Caco-2 (cell line): ENCODE measurements at regions not wholly inside any gene's neighbourhood (a gene's known extent, or its start where the extent isn't known, plus 50 kb on each side); places are given as distances from the start of the nearest gene placed in this dataset.
A peak's percentile ranks its signal among the peaks of the same experiment; 100 is the strongest.

Source experiments
- BruUV-seq: library from RNA; stranded (reverse); fragments of 400-500 nt; replicated peaks from 2 replicates; lab custom pipeline; 2021; lab: Mats Ljungman, UMichigan
- CTCF ChIA-PET: fragments of 300-600 bp; sonication (Branson Sonifier 250); formaldehyde crosslinking; loops from one replicate; lab custom pipeline; 2022; ENCODE audit warnings: antibody characterized with exemption; lab: Charles Lee
- POLR2A ChIA-PET: fragments of 300-600 bp; sonication (Branson Sonifier 250); formaldehyde crosslinking; loops from one replicate; lab custom pipeline; 2022; ENCODE audit warnings: antibody characterized with exemption; lab: Charles Lee
- DNase-seq, 2 experiments: peaks; one replicate each; pipeline versions ENCODE4 v3.0.0 to v3.0.0-alpha.2; 2020 to 2022
- H3K27me3 ChIP-seq: replicated peaks from 2 replicates; pipeline ENCODE4 v1.6.0; 2011; ENCODE audit warnings: low read length; ENCODE audit not compliant: control insufficient read depth, insufficient read depth
- H3K36me3 ChIP-seq: 2 replicates; pipeline ENCODE4 v1.5.1; 2011; ENCODE audit warnings: low read length; ENCODE audit not compliant: control insufficient read depth, insufficient read depth
- H3K4me1 ChIP-seq: fragments of 250-450 bp; sonication (Bioruptor Pico); 2 replicates; pipeline ENCODE4 v1.5.1; 2020; ENCODE audit warnings: mild to moderate bottlenecking
- H3K4me3 ChIP-seq: 2 replicates; pipeline ENCODE4 v1.5.1; 2011; ENCODE audit warnings: low read depth, mild to moderate bottlenecking, control low read depth, low read length
- H3K9me3 ChIP-seq: fragments of 250-450 bp; sonication (Bioruptor Pico); 2 replicates; pipeline ENCODE4 v1.5.1; 2020; ENCODE audit warnings: mild to moderate bottlenecking, moderate library complexity
- H3K27ac Mint-ChIP-seq: one replicate; pipeline ENCODE4 v1.8.0; 2022; ENCODE audit warnings: mixed read lengths; ENCODE audit not compliant: unreplicated experiment
- H3K27me3 Mint-ChIP-seq: one replicate; pipeline ENCODE4 v1.8.0; 2022; ENCODE audit warnings: mixed read lengths; ENCODE audit not compliant: insufficient read depth, unreplicated experiment
- H3K36me3 Mint-ChIP-seq: one replicate; pipeline ENCODE4 v1.8.0; 2022; ENCODE audit warnings: mild to moderate bottlenecking, mixed read lengths; ENCODE audit not compliant: insufficient read depth, unreplicated experiment
- H3K4me1 Mint-ChIP-seq: one replicate; pipeline ENCODE4 v1.8.0; 2022; ENCODE audit warnings: low read depth, mixed read lengths; ENCODE audit not compliant: unreplicated experiment
- H3K4me3 Mint-ChIP-seq: one replicate; pipeline ENCODE4 v1.8.0; 2022; ENCODE audit warnings: mild to moderate bottlenecking, moderate library complexity, mixed read lengths; ENCODE audit not compliant: unreplicated experiment
- H3K9me3 Mint-ChIP-seq: one replicate; pipeline ENCODE4 v1.8.0; 2022; ENCODE audit warnings: mixed read lengths; ENCODE audit not compliant: unreplicated experiment
- intact Hi-C: fragments of 100-400 bp; cut with micrococcal nuclease; formaldehyde crosslinking; loops from one replicate; pipeline ENCODE4 v1.10.0; 2022; ENCODE audit not compliant: unreplicated experiment
- TF ChIP-seq, protein P1 (sequence below), 2 experiments: fragments of 200-600 bp in 1 of 2; IDR thresholded peaks; 1 replicate in 1 of 2; 2 replicates in 1 of 2; pipeline versions ENCODE4 v1.5.1 to v1.8.0; 2011 to 2022; ENCODE audit warnings: antibody characterized with exemption in 1 of 2, control low read depth in 1 of 2, inconsistent platforms in 1 of 2, low read depth in 1 of 2, low read length in 1 of 2, mild to moderate bottlenecking in 1 of 2, moderate library complexity in 1 of 2; ENCODE audit not compliant: insufficient read depth in 1 of 2, severe bottlenecking in 1 of 2, unreplicated experiment in 1 of 2

DNA sequence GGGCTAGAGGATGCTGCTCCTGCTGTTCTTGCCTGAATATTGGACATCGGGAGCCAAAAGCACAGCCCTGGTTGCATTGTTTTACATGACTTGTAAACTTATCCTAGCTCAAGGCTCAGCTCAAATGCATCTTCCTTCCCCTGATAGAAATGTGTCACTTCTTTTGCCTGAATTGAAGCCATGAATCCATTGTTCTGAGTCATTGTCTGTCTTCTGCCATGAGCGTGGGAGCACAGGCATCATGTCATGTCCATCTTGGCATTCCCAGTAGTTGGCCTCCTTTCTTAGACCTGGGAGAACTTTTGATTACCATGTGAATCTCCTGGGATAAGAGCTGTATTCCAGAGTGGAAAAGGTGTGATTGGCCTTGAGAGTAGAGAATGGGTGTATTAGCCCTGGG is 54.1 kb upstream of the OPN4 start:
- Histone ChIP-seq H3K4me1 (peaks cover 11% of the 10 kb centered on the region), H3K36me3 (no peaks in the 10 kb centered on the region), H3K9me3 (no peaks in the 10 kb centered on the region), H3K4me3 (no peak overlapping the region), H3K27me3 (no peaks in the 10 kb centered on the region)
- Mint-ChIP-seq H3K4me1 (peaks cover 13% of the 10 kb centered on the region), H3K4me3 (no peak overlapping the region), H3K36me3 (no peaks in the 10 kb centered on the region), H3K27ac (no peak overlapping the region), H3K9me3 (no peaks in the 10 kb centered on the region), H3K27me3 (no peaks in the 10 kb centered on the region)
- no TSS peak for BruUV-seq
- TF ChIP-seq, protein P1, sequence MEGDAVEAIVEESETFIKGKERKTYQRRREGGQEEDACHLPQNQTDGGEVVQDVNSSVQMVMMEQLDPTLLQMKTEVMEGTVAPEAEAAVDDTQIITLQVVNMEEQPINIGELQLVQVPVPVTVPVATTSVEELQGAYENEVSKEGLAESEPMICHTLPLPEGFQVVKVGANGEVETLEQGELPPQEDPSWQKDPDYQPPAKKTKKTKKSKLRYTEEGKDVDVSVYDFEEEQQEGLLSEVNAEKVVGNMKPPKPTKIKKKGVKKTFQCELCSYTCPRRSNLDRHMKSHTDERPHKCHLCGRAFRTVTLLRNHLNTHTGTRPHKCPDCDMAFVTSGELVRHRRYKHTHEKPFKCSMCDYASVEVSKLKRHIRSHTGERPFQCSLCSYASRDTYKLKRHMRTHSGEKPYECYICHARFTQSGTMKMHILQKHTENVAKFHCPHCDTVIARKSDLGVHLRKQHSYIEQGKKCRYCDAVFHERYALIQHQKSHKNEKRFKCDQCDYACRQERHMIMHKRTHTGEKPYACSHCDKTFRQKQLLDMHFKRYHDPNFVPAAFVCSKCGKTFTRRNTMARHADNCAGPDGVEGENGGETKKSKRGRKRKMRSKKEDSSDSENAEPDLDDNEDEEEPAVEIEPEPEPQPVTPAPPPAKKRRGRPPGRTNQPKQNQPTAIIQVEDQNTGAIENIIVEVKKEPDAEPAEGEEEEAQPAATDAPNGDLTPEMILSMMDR (IDR thresholded peaks at IDR 0.05; ENCODE audit: insufficient read depth in 1 of 2, low read depth in 1 of 2, low read length in 1 of 2, severe bottlenecking in 1 of 2, unreplicated experiment in 1 of 2): no peak
- no peak for DNase-seq
- CTCF ChIA-PET: no interaction called here
- POLR2A ChIA-PET: no interaction called here
- intact Hi-C loops: no loop called here

DNA sequence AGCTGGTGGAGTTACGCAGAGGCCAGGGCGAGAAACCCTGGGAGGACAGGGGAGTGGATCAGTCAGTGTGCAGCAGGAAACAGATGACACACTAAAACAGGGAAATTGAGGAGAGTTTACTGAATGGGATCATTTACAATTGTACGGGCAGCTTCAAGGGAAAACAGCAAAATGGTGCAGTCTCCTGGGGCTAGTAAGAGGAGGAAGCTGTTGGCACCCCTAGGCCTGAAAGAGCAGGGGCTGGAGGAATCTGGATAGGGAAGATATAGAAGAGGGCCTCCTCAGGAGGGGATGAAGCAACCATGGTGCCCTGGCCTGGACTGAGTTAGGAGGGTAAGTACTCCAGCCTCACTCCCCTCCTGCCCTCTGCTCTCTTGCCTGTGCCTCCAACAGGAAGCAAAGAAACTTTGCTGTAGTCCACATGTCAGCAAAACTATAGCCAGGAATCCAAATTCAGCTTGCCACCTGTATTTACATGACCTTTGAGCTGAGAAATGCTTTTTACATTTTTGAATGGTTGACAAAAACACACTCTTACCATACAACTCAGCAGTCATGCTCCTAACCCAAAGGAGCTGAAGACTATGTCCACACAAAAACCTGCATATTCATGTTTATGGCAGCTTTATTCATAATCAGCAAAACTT is 52.3 kb upstream of the OPN4 start:
- Mint-ChIP-seq H3K4me1 (peaks cover 13% of the 10 kb centered on the region), H3K4me3 (no peak overlapping the region), H3K36me3 (no peaks in the 10 kb centered on the region), H3K9me3 (no peaks in the 10 kb centered on the region), H3K27me3 (no peaks in the 10 kb centered on the region), H3K27ac (no peak overlapping the region)
- Histone ChIP-seq H3K4me3 (no peak overlapping the region), H3K9me3 (no peaks in the 10 kb centered on the region), H3K27me3 (no peaks in the 10 kb centered on the region), H3K4me1 (peaks cover 11% of the 10 kb centered on the region), H3K36me3 (no peaks in the 10 kb centered on the region)
- peak in 1 of 2 experiments; percentile 26 for DNase-seq
- intact Hi-C loops: no loop called here
- POLR2A ChIA-PET: interaction anchor here (0.5 to 0.6 kb wide), 2 partner anchors 35 to 154 kb away, joined by 5 read pairs; no protein-coding TSS in a partner anchor
- TF ChIP-seq, protein P1 (IDR thresholded peaks at IDR 0.05; ENCODE audit: insufficient read depth in 1 of 2, low read depth in 1 of 2, low read length in 1 of 2, severe bottlenecking in 1 of 2, unreplicated experiment in 1 of 2): no peak
- no TSS peak for BruUV-seq
- CTCF ChIA-PET: interaction anchor here (1.1 kb wide), 2 partner anchors 16 to 202 kb away, joined by 3 read pairs; no protein-coding TSS in a partner anchor

DNA sequence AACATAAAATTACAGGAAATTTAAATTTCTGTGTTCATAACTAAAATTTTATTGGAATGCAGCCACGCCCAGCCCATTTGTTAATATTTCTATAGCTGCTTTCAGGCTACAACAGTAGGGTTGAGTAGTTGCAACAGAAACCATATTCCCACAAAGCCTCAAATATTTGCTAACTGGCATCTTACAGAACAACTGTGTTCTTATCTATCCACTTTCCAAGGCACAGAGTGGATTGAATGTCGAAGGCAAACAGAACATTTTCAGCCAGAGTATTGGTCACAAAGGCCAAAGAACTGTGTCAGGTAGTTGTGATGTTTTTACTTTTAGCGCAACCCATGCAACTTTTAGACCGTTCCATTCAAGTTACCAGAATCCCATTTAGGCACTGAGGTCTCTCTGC is 51.1 kb upstream of the OPN4 start:
- peak in 1 of 2 experiments; percentile 31 for DNase-seq
- intact Hi-C loops: no loop called here
- peaks cover 11% of the 10 kb centered on the region for H3K4me1 ChIP-seq
- POLR2A ChIA-PET: no interaction called here
- H3K9me3 Mint-ChIP-seq: peaks cover 9% of the 10 kb centered on the region
- no peaks in the 10 kb centered on the region for H3K9me3 ChIP-seq
- no peak overlapping the region for H3K4me3 ChIP-seq
- no peaks in the 10 kb centered on the region for H3K27me3 Mint-ChIP-seq
- H3K36me3 Mint-ChIP-seq: no peaks in the 10 kb centered on the region
- no peak overlapping the region for H3K27ac Mint-ChIP-seq
- no peaks in the 10 kb centered on the region for H3K36me3 ChIP-seq
- CTCF ChIA-PET: interaction anchor here (0.6 kb wide), 1 partner anchor 75 kb away, joined by 3 read pairs; no protein-coding TSS in a partner anchor
- peaks cover 13% of the 10 kb centered on the region for H3K4me1 Mint-ChIP-seq
- no peaks in the 10 kb centered on the region for H3K27me3 ChIP-seq
- BruUV-seq: no TSS peak
- TF ChIP-seq, protein P1 (IDR thresholded peaks at IDR 0.05; ENCODE audit: insufficient read depth in 1 of 2, low read depth in 1 of 2, low read length in 1 of 2, severe bottlenecking in 1 of 2, unreplicated experiment in 1 of 2): no peak
- H3K4me3 Mint-ChIP-seq: no peak overlapping the region
